Medulla oblongata (tissue), 1 donor: ENCODE measurements at regions not wholly inside any gene's neighbourhood (a gene's known extent, or its start where the extent isn't known, plus 50 kb on each side); places are given as distances from the start of the nearest gene placed in this dataset.

Experiments used
- DNase-seq: peaks from one replicate; pipeline ENCODE4 v3.0.0-alpha.2; 2015; ENCODE audit errors: extremely low spot score

DNA sequence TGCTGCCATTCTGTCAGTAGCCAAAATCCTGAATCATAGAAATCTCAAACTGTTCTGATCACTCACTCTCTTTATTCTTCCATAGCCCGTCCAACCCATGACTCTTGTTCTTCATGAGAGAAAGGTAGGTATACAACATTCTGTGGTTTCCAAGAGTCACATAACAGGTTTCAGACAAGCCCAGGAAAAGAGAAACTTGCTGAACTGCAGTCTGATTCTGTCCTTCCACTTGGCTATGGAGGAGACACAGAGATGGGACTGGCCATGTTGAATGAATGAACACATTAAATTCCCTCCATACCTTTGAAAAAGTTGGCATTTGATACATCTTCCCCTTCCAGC, 880.2 kb upstream of the CELF4 start:
- DNase-seq = no peak

DNA sequence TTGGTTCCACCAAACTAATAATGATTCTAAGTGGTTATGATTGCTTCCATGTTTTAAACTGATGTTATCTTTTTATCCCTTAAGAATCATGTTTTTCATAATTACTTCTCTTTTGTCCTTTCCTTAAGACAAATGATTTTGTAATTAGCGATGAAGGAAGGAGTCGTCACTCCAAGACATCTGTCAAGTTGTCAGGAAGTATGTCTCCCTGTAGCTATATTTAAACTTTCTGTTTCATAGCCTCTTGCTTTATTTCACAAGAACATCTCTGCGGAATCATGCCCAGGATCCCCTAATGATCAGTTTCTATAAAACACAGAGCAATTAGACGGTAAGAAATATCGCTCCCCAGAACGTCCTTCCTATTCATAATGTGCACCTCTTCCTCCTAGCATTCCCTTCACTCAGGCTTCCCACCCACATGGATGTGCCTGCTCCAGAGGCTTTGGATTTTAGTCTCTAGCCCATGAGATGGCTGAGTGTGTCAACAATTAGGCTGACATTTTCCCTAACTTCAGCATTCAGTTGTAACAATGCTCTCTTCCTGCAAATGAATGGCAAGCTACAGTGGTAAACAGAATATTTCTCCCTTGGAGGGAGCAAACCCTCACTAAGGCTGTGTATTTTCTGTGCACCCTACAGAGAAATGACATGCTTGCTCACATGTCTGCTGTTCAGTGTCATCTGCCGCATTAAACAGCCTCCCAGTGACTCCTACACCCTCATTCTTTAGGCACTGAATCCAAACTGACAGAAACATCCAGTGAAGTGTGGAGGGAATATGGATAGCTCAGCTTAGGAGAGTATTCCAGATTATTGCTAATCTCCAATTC, 879.6 kb upstream of the CELF4 start:
- no peak for DNase-seq

DNA sequence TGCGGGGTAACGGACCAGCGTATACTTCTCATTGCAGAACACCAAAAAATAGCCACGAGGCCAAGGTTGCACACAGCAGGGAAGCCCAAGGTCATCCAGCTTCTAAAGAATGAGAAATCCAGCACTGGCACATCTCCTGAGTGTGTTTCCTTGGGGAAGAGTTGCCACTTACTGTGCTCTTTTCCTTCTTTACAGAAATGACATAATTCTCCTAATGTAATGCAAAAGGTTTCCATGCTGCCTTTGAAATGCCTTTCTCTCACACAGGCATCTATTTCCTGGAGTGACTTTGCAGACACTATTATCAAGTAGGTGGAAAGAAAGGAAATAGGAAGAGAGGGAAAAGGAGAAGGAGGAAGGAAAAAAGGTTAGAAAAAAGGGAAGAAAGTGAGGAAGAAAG, 862.1 kb upstream of the CELF4 start:
- no peak for DNase-seq

DNA sequence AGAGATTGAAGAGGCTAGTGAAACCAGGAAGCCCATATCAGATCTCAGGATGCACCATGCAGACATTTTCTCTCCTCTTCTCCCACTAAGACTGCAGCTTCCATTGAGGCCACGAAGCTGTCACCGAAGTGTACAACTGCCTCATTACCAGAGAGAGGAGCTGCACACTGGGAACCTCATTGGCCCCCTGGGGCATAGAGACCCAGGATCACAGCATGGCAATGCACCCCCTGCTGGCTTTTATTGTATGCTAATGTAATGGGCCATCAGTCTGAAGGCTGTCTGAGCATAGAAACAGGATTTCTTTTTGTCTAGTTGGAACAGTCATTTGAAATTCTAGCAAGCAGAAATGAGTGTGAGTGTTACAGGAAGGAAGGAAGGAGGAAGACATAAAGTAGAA, 861.6 kb upstream of the CELF4 start:
- peak; percentile 13 for DNase-seq

DNA sequence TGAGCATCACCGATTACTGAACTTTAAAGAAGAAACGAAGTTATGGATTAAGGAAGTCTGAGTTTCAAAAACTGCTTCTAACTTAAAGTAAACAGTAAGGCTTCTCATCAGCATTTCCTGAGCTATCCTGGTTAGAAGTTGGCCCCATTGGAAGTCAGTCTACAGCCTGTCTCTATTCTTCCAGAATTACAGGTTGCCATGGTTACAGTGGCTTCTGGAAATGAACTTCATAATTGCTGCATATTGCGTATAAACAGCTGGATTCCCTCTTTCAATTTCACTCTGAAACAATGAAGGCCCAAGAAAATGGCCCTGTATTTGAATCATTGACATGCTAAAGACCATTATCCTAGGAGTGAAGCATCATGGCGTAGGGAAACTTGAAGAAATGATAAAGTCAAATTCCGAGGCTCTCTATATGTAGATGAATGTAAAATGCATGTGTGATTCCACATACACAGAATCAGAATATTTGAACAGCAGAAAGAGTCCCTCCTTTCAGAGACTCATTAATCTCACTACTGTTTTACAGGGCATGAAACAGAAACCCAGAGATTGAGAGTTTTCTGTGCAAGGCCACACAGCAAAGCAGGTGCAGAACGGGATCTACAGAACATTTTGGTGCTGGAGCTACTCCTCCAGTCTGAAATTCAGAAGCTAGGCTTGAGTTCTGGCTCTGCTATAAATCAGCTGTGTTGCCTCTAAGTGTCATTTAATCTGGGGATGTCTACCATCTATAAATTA, 856.4 kb upstream of the CELF4 start:
- no peak for DNase-seq

DNA sequence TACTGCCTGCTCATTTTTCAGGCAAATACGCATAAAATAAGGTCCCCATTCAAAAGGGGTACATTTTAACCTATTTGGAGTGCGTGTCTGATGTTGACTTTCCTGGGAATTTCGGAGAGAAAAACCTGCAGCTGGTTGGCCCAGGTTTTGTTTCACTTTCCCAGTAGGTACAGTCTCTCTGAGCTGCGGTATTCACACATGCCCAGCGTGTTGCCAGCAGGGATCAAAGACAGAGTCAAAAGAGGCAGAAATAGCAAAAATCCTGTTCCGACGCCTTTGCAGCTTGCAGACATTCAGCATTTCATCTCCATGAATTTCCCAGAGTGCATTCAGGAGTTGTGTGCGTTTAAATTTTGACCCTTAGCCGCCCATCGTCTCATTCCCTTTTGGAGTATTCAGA, 855.4 kb upstream of the CELF4 start:
- no peak for DNase-seq

DNA sequence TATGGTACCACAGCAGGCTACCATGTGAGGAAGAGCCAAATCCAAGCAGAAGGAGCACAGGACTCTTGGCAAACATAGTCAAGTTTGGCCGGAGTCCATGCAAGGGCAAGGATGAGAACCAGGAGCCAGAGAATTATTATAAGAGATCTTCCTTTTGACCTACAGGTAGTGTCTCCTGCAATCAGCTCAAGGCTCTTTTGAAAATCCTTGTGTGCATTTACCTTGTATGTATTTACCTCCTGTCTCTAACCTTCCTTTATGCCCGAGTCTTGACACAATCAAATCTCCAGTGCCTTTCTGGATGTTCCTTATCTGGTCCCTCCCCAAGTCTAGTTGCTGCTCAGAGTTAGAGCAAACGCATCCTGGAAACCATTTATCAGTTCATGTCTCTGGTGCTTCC, 855.0 kb upstream of the CELF4 start:
- no peak for DNase-seq

DNA sequence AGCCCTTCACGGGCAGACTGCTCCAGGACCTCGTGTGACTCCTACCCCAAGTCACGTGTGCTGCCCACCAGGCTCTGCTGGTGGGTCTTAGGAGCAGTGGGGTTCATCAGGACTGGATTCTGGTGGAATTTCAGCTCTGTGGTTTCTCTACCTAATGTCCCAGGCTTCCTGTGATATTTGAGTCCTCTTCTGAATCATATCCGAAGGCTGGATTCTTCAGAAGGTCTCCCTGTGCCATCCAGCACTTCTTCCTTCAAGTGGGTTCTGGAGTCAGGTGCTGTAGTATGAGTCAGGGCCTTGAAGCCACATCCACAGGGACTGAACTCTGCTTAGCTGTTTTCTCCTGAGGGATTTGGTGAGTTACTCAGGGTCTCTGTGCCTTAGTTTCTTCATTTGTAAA, 850.2 kb upstream of the CELF4 start:
- DNase-seq = no peak

DNA sequence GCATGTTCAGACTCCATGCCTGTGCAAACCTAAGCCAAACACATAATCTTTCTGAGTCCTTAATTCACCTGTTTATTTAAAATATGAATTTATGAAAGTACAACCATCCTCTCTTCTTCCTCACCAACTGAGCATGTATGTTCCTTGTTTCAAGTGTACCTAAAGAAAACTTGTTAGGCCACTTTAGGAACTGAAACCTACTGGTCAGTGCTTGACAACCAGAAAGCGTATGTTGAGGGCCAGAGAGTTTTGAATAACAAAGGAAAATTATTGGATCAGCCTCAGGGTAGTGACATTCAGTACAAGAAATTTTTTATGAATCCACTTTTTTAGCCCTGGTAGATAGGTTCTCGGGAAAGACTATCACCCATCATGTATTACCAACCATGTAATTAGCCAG, 847.6 kb upstream of the CELF4 start:
- no peak for DNase-seq

DNA sequence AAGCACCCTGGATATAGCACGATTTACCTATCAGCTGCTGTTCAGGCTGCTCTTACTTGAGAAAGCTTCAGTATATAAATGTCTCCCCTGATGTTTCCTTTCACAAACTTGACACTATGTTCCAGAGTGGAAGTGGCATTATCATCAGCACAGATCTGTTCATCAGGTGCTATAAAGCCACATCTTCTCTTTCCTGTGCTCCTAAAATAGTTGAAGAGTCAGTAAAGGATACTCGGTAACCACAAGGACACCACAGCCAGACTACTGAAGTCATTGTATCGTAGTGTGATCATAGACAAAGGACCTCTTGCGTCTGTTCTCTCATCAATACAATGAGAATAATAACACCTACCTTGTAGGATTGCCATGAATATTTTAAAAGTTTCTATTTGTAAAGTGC, 841.0 kb upstream of the CELF4 start:
- DNase-seq = no peak

DNA sequence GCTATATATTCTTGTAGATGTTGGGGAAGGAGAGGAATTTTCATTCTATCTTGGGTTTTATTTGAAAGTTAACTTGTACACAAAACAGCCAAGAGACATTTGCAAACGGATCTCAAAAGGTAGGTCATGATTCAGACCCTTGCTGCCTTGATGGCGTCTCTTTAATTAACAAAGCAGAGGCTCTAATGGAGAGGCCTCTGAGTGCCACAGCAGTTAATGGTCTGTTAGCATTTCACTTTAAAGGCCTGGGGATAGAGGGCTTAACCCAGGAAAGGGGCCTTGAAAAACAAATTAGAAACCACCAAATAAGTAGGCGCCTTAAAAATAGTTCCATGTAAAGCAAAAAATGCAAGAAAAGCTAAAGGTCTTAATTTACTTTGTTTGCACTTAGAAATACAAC, 836.9 kb upstream of the CELF4 start:
- no peak for DNase-seq

DNA sequence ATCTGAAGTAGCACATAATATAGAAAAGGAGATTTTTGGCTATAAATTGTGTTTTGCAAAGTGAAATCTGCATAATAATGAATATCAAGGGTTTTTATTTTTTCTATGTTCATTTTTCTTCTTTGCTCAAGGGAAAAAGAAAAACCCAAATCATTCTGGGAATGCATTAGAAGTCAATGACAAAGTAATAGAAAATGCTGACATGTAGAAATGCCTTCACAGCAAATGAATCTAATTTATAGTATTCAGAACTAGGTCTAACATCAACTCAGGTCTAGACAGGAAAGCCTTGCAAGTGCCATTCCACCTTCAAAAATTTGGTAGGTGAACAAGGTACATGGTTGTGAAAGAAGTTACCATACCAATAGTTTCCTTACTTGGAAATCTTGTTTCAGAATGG, 831.5 kb upstream of the CELF4 start:
- DNase-seq = no peak

DNA sequence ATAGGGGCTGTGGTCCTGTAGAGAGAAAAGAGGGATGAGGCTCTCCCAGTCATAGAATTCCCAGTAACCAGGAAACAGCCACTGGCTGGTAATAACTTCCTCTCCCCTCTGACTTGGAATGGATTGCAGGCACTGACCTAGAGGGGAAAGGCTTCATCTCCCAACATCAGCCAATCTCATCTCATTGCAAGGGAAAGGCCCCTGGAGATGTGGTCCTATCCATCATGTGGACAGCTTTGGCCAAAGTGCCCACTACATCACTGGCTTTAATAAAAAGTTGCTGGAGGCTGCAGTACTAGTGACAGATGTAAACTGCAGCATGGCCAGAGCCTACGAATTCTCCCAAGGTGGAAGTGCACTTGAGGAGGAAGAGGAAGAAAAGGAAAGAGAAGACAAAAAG, 820.5 kb upstream of the CELF4 start:
- no peak for DNase-seq

DNA sequence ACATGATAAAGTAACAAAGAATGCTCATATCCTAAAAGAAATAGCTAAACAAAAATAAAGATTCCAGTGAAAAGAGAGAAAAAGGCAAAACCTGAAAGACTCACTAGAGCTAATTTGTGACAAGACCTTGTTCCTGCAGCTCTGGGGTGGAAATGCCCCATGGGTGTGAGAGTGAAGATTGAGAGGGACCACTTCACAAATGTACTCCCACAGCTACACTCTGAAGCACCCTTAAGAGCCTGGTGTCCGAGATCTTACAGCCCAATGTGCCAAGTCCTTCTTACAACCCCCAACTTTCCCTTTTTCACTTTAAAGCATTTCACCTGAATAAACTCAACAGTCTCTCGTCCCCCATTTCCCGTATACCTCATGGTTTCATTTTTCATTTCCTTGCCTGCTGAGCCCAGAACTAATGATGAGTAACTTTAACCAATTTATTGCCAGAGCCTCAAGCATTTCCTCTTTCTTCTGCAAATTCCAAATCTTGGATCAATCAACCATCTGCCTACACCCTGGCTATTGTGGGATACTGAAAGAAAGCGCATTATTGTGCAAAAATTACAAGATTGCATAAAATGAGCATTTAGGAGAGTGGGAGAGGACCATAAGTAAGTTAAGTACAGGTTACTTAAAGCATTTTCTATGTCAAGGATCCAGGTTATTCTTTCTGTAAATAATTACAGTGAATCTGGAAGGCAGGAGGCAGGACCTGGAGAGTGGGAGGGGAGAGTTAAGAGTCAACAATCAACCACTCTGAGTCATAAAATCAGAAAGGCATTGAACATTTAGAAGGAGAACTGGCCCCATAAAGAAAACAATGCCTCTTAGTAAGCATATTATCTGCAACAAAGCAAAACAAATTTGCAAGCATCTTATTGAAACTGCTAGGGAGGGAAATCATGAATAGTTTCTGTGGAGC, 804.4 kb upstream of the CELF4 start:
- no peak for DNase-seq

DNA sequence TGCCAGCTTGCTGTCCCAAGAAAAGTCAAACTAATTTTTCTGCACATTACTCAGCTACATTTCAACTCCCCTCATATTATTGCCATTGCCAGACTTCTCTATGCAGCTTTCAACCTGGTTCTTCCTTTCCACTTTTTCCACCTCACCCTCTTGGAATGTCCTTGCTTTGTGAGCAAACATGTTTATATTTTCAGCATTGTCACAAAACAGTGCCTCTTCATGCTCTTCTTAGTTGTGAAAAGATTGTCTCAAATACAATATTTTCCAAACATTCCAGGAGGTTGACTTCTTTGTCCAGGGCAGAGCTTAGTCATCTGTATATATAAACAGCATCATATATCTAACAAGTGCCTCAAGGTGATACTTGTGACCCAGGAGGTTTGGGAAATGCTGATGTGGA, 803.3 kb upstream of the CELF4 start:
- DNase-seq = no peak

DNA sequence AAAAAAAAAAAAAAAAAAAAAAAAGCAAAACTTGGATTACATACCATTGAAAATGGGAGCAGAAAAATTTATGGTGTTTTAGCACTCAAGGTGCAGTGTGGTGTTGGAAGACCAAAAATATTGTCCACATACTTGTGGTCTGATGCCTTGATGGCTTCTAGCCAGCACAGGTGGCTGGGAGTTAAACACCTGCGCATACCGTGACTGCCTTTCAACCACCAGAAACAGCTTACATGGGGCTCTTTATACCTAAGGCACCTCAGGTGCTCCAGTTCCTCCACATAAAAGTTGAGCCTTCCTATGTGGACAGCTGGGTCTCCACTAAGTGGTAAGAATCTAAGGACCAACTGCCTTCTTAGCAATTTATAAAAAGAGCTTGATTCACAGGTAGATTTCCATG, 802.6 kb upstream of the CELF4 start:
- no peak for DNase-seq

DNA sequence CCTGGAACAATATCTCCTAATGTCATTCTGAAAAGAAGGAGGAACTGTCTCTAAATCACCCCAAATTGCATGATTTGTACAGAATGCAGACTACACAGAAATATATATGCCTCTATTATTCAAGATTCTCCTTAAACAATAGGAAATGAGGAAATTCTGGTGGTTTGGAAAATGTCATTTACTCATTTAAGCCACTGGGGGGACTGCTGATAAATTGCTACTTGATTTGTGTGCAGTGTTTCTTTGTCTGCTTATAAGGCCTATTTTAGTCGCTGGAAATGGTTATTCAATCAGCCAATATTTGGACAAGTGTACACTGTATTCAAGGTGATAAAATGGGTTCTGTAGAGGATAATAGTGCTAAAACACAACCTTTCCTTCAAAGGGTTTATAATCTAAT, 801.9 kb upstream of the CELF4 start:
- no peak for DNase-seq

DNA sequence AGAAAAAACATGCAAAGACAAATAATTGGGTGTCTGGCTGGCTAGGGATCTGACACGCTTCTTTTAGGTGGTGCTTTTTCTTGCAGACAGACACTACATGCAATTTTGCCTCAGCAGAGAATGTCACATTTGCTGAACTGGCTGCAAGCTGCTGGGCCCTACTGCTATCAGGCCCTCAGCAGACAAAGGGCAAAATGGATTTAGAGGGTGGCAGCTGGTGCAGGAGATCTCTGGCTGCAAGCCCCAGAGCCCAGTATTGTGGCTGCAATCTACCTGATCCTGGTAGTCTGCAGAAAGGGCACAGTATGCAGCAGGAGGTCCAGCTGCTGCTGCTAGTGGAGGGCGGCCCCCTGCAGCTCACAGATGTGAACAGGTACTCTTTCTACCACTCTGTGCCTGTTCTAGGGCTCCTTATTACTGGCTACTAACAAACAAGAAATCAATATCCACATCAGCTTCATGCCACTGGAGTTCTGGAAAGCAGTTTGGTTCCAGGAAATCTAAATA, 796.7 kb upstream of the CELF4 start:
- DNase-seq = no peak

DNA sequence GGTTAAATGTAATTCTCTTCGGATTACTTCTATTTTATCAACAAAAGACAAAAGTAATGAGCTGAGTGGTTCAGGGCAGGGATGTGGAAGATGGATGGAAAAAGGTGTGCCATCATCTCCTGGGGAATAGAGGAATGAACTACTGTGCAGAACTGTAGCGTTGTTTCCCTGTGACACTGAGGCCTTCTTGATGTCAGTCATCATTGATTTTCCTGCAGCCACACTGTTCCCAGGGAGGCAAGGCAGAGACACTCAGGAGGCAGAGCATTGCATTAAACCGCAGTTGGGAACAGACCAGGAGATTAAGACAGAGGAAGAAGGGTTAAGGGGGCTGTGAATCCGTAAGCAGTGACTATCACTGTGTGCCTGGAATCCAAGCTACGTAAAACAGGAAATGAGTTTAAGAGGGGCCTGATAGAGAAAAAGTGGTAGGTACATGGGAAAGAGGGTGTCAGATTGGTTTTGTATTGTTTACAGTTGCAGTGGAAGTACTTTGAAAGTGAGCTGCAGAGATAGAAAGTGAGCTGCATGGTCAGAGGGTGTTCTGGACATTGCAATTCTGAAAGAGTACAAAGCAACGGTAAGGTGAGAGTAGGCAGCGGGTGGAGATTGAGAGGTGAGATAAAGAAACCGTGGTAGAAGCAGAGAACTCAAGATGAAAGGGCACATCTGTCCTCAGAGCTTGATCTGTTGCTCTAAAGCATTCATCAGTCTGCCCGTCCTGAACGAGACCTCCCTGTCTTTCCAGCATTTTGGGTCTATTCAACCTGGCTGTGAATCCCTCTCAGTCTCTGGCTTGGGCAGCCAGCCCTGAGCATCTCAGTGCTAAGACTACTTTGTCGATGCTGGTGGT, 793.4 kb upstream of the CELF4 start:
- no peak for DNase-seq

DNA sequence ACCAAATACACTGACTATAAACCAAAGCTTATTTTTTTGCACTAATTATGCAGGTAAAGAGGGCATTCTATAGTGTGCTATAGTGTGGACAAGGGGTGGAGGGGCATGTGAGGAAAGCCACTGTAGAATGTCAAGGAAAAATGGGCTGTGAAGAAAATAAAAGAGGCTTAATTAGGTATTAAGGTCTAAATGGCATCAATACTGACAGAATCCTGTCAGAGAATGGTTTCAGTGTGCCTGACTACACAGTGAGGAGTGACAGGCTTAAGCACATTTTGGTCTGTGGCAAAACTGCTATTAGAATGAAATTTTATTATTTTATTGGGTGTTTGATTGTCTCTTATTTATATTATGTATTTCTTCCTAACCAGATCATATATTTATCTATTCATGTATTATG, 787.6 kb upstream of the CELF4 start:
- no peak for DNase-seq

DNA sequence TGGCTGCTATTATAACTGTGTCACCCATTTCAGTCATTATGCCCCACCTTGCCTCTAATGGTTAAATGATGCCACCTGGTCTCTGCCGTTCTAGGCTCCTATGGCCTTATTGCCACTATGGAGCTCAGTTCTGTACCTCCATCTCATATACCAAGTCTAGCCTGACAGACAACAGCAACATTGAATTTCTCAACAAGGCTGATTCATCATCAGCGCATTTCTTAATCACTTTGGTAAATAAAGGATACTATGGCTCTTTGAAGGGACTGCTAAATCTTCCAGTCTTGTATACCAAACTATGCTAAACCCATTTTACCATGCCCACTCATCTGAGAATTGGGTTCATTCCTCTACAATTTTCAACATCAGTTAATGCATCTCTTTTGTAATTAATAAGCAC, 784.5 kb upstream of the CELF4 start:
- no peak for DNase-seq
